RWPE1 (cell line): ENCODE measurements at regions not wholly inside any gene's neighbourhood (a gene's known extent, or its start where the extent isn't known, plus 50 kb on each side); places are given as distances from the start of the nearest gene placed in this dataset.

Experiments used
- CTCF ChIA-PET: fragments of 350-600 bp; sonication (Branson Sonifier 250); formaldehyde crosslinking; extraction: SDS; loops from one replicate; lab custom pipeline; 2021; lab: Yijun Ruan, JAX
- POLR2A ChIA-PET: fragments of 400-600 bp; formaldehyde crosslinking; extraction: SDS; loops from one replicate; lab custom pipeline; 2020; ENCODE audit warnings: antibody characterized with exemption; ENCODE audit not compliant: low non-redundant PET; lab: Yijun Ruan, JAX
- DNase-seq: peaks from one replicate; pipeline ENCODE4 v3.0.0; 2012; ENCODE audit warnings: low spot score
- H3K27ac ChIP-seq: fragments of 450-650 bp; 2 replicates; pipeline ENCODE4 v1.5.1; 2017
- TF ChIP-seq, protein P1 (sequence below): fragments of 450-650 bp; conservative IDR thresholded peaks from 2 replicates; pipeline ENCODE4 v1.5.1; 2017; ENCODE audit warnings: low read depth, mild to moderate bottlenecking

DNA sequence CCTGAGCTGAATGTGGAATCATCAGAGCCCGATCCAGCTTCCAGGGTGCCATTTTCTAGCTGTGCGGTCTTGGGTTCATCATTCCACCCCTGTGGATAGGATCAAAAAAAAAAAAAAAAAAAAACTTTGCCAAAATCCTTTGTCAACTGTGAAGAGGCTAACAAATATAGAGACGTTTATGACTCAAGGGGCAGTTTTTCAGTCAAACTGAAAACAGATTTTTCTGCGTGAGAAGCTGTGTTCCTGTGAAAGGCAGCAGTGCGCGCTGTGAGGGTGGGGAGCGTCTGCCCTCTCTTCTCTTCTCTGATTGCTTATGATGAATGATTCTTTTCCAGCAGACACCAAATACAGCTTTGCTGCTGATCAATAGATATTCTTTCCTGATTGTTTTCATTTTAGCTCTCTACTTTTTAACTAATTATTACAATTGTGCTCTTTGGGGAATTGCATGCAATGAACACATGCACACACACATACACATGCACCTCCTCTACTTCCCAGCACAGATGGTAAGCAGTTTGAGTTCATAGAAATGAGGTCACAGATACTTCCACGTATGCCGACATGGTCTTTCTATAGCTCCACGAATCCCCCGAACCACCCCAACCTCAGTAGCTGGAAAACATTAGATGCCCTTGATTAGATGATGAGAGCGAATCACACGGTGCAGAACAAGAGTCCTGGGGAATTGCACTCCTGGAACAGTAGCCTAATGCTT, 175.4 kb downstream of the NRP2 start:
- DNase-seq = no peak
- POLR2A ChIA-PET = no interaction called here
- TF ChIP-seq, protein P1, sequence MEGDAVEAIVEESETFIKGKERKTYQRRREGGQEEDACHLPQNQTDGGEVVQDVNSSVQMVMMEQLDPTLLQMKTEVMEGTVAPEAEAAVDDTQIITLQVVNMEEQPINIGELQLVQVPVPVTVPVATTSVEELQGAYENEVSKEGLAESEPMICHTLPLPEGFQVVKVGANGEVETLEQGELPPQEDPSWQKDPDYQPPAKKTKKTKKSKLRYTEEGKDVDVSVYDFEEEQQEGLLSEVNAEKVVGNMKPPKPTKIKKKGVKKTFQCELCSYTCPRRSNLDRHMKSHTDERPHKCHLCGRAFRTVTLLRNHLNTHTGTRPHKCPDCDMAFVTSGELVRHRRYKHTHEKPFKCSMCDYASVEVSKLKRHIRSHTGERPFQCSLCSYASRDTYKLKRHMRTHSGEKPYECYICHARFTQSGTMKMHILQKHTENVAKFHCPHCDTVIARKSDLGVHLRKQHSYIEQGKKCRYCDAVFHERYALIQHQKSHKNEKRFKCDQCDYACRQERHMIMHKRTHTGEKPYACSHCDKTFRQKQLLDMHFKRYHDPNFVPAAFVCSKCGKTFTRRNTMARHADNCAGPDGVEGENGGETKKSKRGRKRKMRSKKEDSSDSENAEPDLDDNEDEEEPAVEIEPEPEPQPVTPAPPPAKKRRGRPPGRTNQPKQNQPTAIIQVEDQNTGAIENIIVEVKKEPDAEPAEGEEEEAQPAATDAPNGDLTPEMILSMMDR = no peak
- CTCF ChIA-PET = interaction anchor here (0.6 to 0.8 kb wide), 2 partner anchors 90 to 603 kb away, joined by 3 to 7 read pairs; no protein-coding TSS in a partner anchor
- H3K27ac ChIP-seq = no peak overlapping the region

DNA sequence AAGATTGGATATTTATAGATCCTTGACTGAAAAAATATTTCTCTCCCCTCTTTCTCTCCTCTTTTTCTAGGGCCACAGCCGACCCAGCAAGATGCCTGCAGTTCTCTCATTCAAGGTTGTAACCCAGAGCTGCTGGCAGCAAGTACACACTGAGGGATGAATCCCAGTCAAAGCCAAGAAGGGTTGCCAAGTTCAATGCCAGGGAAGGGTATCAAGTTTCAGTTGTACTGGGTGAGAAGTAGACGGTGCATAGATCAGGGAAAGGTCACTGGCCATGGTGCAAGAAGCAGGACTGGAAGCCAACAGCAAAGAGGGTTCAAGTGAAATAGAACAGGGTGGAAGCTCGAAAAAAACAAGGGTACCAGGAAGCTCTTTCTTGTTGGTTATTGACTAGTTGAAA, 170.2 kb downstream of the NRP2 start:
- CTCF ChIA-PET = no interaction called here
- TF ChIP-seq, protein P1 = no peak

DNA sequence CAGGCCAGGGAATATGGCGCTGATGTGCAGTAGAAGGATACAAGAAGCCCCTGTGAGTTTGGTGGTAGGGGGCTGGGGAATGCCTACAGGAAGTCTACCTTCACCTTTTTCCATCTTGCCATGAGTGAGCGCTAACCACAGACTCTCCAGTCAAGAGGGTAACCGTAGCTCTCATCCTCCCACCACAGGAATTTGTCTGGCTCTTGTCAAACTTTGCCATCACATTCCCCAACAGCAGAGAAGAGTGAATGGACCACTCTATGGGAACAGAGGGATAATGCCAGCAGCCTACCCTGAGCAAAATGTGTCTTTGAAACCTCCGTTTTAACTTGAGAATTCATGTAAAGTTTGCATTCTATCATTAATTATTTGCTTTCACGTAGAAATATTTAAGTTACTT, 168.3 kb downstream of the NRP2 start:
- ChIA-PET POLR2A (no interaction called here), CTCF (interaction anchor here (0.5 kb wide), 1 partner anchor 22 kb away, joined by 4 read pairs; no protein-coding TSS in a partner anchor)
- TF ChIP-seq, protein P1 = no peak
- no peak overlapping the region for H3K27ac ChIP-seq
- no peak for DNase-seq

More for the DNA sequence above, 170.2 kb downstream of the NRP2 start:
- POLR2A ChIA-PET = no interaction called here
- H3K27ac ChIP-seq = no peak overlapping the region
- no peak for DNase-seq

GRCh38 chr2:205850132-205850531, 167.8 kb downstream of the NRP2 start:
- TF ChIP-seq, protein P1 = no peak
- CTCF ChIA-PET = interaction anchor here (0.5 kb wide), 1 partner anchor 23 kb away, joined by 4 read pairs; no protein-coding TSS in a partner anchor
- H3K27ac ChIP-seq = no peak overlapping the region
- POLR2A ChIA-PET = no interaction called here
- DNase-seq = no peak

DNA sequence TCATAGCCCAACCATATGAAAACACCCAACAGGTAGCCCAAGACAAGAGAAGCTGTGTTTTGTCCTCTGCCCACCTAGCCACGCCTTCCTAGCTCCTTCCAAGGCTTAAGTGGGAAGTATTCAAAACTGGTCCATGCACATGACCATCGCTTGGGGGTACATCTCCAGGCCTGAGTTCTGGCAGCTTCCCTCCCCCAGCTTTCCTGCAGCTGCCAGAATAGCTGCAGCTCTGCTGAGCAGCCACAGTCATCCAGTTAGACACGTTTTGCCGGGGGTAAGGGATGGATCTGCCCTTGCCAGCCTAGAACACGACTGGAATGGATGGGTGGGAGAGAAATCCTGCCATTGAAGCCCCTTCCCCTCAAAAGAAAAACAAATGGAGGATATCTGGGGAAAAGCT, 166.8 kb downstream of the NRP2 start:
- no peak for DNase-seq
- TF ChIP-seq, protein P1 = no peak
- ChIA-PET POLR2A (no interaction called here), CTCF (interaction anchor here (0.5 to 0.9 kb wide), 2 partner anchors 53 to 99 kb away, joined by 3 read pairs; no protein-coding TSS in a partner anchor)
- H3K27ac ChIP-seq = no peak overlapping the region

- TF ChIP-seq, protein P1 = no peak
- ChIA-PET POLR2A (no interaction called here), CTCF (interaction anchor here (0.9 kb wide), 1 partner anchor 53 kb away, joined by 3 read pairs; no protein-coding TSS in a partner anchor)
- H3K27ac ChIP-seq = no peak overlapping the region
- DNase-seq = no peak
Measured at GRCh38 chr2:205848601-205849000, 166.3 kb downstream of the NRP2 start.
